Lower lobe of right lung (tissue), 2 donors: ENCODE measurements at regions not wholly inside any gene's neighbourhood (a gene's known extent, or its start where the extent isn't known, plus 50 kb on each side); places are given as distances from the start of the nearest gene placed in this dataset.
A peak's percentile ranks its signal among the peaks of the same experiment; 100 is the strongest.

Experiments
- ATAC-seq, 2 donors: fragments of 200-7000 bp; cut with Tn5 transposase; one replicate each; pipeline ENCODE4 v1.9.1; 2020 to 2022; ENCODE audit warnings: mild to moderate bottlenecking in 2 of 2, moderate library complexity in 2 of 2
- DNase-seq: peaks from one replicate; pipeline ENCODE4 v3.0.0-alpha.2; 2020
- H3K27ac ChIP-seq: fragments of 200-600 bp; one replicate; pipeline ENCODE4 v1.8.0; 2022
- H3K27me3 ChIP-seq: fragments of 200-600 bp; one replicate; pipeline ENCODE4 v1.8.0; 2022; ENCODE audit warnings: low read depth
- H3K36me3 ChIP-seq: fragments of 200-600 bp; one replicate; pipeline ENCODE4 v1.8.0; 2022; ENCODE audit warnings: mild to moderate bottlenecking
- H3K4me1 ChIP-seq: fragments of 200-600 bp; one replicate; pipeline ENCODE4 v1.8.0; 2022
- H3K4me3 ChIP-seq: fragments of 200-600 bp; one replicate; pipeline ENCODE4 v1.8.0; 2022; ENCODE audit warnings: mild to moderate bottlenecking
- H3K9me3 ChIP-seq: fragments of 200-600 bp; one replicate; pipeline ENCODE4 v1.8.0; 2022
- CTCF ChIP-seq: fragments of 200-600 bp; IDR thresholded peaks from one replicate; pipeline ENCODE4 v1.8.0; 2022; ENCODE audit warnings: antibody characterized with exemption, mild to moderate bottlenecking
- intact Hi-C: fragments of 100-400 bp; cut with DNase I; formaldehyde crosslinking; loops from one replicate; pipeline ENCODE4 v1.11.0; 2022
- donor health status: DM: no; HTN: yes; CAD: no; lungs with severe emphysema.

DNA sequence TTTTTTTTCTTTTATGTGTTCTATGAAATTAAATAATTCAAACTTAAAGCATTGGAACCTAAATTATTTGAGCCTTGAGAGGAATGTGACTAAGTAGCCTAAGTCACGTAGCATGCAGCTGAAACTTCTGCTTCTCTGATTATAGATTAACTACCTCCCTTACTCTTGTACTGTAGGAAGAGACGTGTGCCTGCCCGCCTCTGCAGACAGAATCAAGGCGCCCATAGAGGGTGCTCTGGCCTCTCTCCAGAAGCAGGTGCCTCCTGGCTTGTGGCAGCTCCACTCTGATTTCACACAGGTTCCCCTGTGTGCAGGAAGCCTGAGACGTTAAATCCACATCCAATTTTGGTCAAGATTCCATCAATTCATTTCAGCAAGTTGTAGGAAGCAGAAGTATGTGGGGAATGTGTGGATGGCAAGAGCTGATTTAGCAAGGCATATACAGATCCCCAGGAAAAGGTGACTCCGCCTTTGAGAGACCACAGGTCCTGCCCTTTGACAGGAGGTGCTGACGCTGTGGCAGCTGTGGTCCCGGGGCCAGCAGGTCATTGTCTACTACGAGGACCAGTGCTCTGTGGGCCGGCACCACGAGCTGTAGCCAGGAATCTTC is 1418.8 kb downstream of the CDH11 start:
- DNase-seq (no peak), ATAC-seq (peak; percentile 37 to 49)
- Histone ChIP-seq H3K4me3 (no peak overlapping the region), H3K4me1 (no peaks in the 10 kb centered on the region), H3K36me3 (no peaks in the 10 kb centered on the region), H3K9me3 (no peaks in the 10 kb centered on the region), H3K27ac (no peak overlapping the region), H3K27me3 (no peaks in the 10 kb centered on the region)
- no peak for TF ChIP-seq CTCF
- intact Hi-C loops: no loop called here

DNA sequence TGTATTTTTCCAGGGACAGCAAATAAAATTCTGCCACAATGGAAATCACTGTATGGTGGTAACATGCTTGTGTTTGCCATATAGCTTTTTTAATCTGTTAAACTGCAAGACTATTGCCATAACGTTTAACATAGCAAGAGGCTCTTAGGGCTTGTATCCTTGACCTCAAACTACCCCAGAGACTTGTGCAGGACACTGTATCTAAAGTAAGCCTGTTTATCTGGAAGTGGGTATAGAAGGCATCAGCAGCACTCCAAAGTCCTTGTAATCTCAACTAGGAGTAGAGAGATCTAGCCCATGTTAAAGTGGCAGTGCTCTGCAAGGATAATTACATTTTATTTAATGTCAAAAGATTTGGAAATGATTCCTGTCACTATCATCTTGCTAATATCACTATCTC is 1424.1 kb downstream of the CDH11 start:
- DNase-seq (no peak), ATAC-seq (no peak)
- Histone ChIP-seq H3K27ac (no peak overlapping the region), H3K4me1 (no peaks in the 10 kb centered on the region), H3K9me3 (no peaks in the 10 kb centered on the region), H3K27me3 (no peaks in the 10 kb centered on the region), H3K36me3 (no peaks in the 10 kb centered on the region), H3K4me3 (no peak overlapping the region)
- TF ChIP-seq CTCF: no peak
- intact Hi-C loops: no loop called here

- H3K4me3 ChIP-seq: no peak overlapping the region
- ATAC-seq (no peak), DNase-seq (no peak)
- no peaks in the 10 kb centered on the region for H3K4me1 ChIP-seq
- no peak for TF ChIP-seq CTCF
- H3K36me3 ChIP-seq: no peaks in the 10 kb centered on the region
- no peaks in the 10 kb centered on the region for H3K9me3 ChIP-seq
- no peaks in the 10 kb centered on the region for H3K27me3 ChIP-seq
- no peak overlapping the region for H3K27ac ChIP-seq
- intact Hi-C loops: no loop called here
These were observed 1426.5 kb downstream of the CDH11 start for GRCh38 chr16:63695347-63695746.

DNA sequence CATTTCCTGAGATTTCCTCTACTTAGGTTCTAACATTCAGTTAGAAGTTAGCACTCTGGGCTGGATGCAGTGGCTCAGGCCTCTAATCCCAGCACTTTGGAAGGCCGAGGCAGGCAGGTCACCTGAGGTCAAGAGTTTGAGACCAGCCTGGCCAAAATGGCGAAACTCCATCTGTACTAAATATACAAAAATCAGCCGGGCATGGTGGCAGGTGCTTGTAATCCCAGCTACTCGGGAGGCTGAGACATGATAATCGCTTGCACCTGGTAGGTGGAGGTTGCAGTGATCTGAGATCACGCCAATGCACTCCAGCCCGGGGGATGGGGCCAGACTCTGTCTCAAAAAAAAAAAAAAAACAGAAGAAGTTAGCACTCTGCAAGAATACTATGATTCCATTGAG is 1430.9 kb downstream of the CDH11 start:
- Histone ChIP-seq H3K36me3 (no peaks in the 10 kb centered on the region), H3K9me3 (peaks cover 4% of the 10 kb centered on the region), H3K27me3 (no peaks in the 10 kb centered on the region), H3K27ac (no peak overlapping the region), H3K4me3 (no peak overlapping the region), H3K4me1 (no peaks in the 10 kb centered on the region)
- no peak for DNase-seq
- intact Hi-C loops: no loop called here
- ATAC-seq: no peak
- no peak for TF ChIP-seq CTCF

GRCh38 chr16:63690267-63690666 is 1431.6 kb downstream of the CDH11 start:
- Histone ChIP-seq H3K9me3 (peaks cover 4% of the 10 kb centered on the region), H3K4me3 (no peak overlapping the region), H3K4me1 (no peaks in the 10 kb centered on the region), H3K36me3 (no peaks in the 10 kb centered on the region), H3K27me3 (no peaks in the 10 kb centered on the region), H3K27ac (no peak overlapping the region)
- TF ChIP-seq CTCF: no peak
- ATAC-seq (no peak), DNase-seq (no peak)
- intact Hi-C loops: no loop called here

DNA sequence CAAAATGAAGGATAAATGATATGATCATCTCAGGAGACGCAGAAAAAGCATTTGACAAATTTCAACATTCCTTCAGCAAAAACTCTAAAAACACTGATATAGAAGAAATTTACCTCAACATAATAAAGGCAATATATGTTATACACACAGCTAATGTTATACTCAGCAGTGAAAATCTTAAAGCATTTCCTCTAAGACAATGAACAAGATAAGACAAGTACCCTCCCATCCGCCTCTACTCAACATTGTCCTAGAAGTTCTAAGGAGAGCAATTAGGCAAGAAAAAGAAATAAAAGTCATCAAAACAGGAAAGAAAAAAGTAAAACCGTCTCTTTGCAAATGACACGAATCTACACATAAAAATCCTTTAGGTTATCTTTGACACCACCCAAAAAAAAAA is 1432.8 kb downstream of the CDH11 start:
- Histone ChIP-seq H3K4me3 (no peak overlapping the region), H3K4me1 (no peaks in the 10 kb centered on the region), H3K9me3 (peaks cover 4% of the 10 kb centered on the region), H3K36me3 (no peaks in the 10 kb centered on the region), H3K27me3 (no peaks in the 10 kb centered on the region), H3K27ac (no peak overlapping the region)
- no peak for ATAC-seq
- no peak for TF ChIP-seq CTCF
- no peak for DNase-seq
- intact Hi-C loops: no loop called here
